HepG2 (cell line): ENCODE measurements at regions not wholly inside any gene's neighbourhood (a gene's known extent, or its start where the extent isn't known, plus 50 kb on each side); places are given as distances from the start of the nearest gene placed in this dataset.

Source experiments
- CEBPG ChIP-seq: IDR thresholded peaks from 2 replicates; pipeline ENCODE4 v1.6.1; 2016
- EEA1 ChIP-seq: sonication (generic); formaldehyde crosslinking; IDR thresholded peaks from 2 replicates; pipeline ENCODE4 v1.5.1; 2020; ENCODE audit warnings: mild to moderate bottlenecking, missing genetic modification reagents, borderline replicate concordance
- FOSL2 ChIP-seq: sonication (generic); formaldehyde crosslinking; IDR thresholded peaks from 2 replicates; pipeline ENCODE4 v1.4.0; 2020; ENCODE audit warnings: missing genetic modification reagents
- GTF2F1 ChIP-seq: fragments of 150-350 bp; IDR thresholded peaks from 2 replicates; pipeline ENCODE4 v1.6.1; 2014; ENCODE audit warnings: low read length
- HMG20A ChIP-seq: IDR thresholded peaks from 2 replicates; pipeline ENCODE4 v1.6.1; 2016; ENCODE audit warnings: borderline replicate concordance
- JUN ChIP-seq: sonication (generic); formaldehyde crosslinking; IDR thresholded peaks from 2 replicates; pipeline ENCODE4 v1.4.0; 2020; ENCODE audit warnings: mild to moderate bottlenecking, missing genetic modification reagents
- KAT8 ChIP-seq: IDR thresholded peaks from 2 replicates; pipeline ENCODE4 v1.6.1; 2016; ENCODE audit warnings: missing genetic modification reagents, missing compliant biosample characterization
- MATR3 ChIP-seq: sonication (generic); formaldehyde crosslinking; IDR thresholded peaks from 2 replicates; pipeline ENCODE4 v1.4.0; 2020; ENCODE audit warnings: missing genetic modification reagents
- MED1 ChIP-seq: sonication (generic); formaldehyde crosslinking; IDR thresholded peaks from 2 replicates; pipeline ENCODE4 v1.4.0; 2020; ENCODE audit warnings: missing genetic modification reagents
- MIXL1 ChIP-seq: IDR thresholded peaks from 2 replicates; pipeline ENCODE4 v1.6.1; 2016
- MXI1 ChIP-seq: IDR thresholded peaks from 3 replicates; pipeline ENCODE4 v1.6.1; 2012; ENCODE audit warnings: low read depth, low read length, inconsistent platforms, borderline replicate concordance
- NKX3-1 ChIP-seq: sonication (generic); formaldehyde crosslinking; IDR thresholded peaks from 2 replicates; pipeline ENCODE4 v1.5.0; 2020; ENCODE audit warnings: missing genetic modification reagents
- NONO ChIP-seq, 2 experiments: fragments of 450-650 bp in 1 of 2; sonication (generic) in 1 of 2; formaldehyde crosslinking in 1 of 2; IDR thresholded peaks in 1 of 2; conservative IDR thresholded peaks in 1 of 2; 2 replicates each; pipeline versions ENCODE4 v1.6.1 to v1.8.0; 2017 to 2022; ENCODE audit warnings: mild to moderate bottlenecking in 1 of 2, missing genetic modification reagents in 1 of 2, moderate library complexity in 1 of 2
- PHF5A ChIP-seq: IDR thresholded peaks from one replicate; pipeline ENCODE4 v1.6.1; 2018; ENCODE audit warnings: low read depth, missing genetic modification reagents; ENCODE audit not compliant: unreplicated experiment
- PITX1 ChIP-seq: sonication (generic); formaldehyde crosslinking; IDR thresholded peaks from 2 replicates; pipeline ENCODE4 v1.5.1; 2020; ENCODE audit warnings: mild to moderate bottlenecking, missing genetic modification reagents
- RAD21 ChIP-seq: fragments of 450-650 bp; formaldehyde crosslinking; IDR thresholded peaks from 2 replicates; pipeline ENCODE4 v1.5.0; 2020; ENCODE audit warnings: mild to moderate bottlenecking
- SIN3B ChIP-seq: fragments of 150-350 bp; IDR thresholded peaks from 2 replicates; pipeline ENCODE4 v1.6.1; 2014; ENCODE audit warnings: low read length
- SIX1 ChIP-seq: sonication (generic); formaldehyde crosslinking; IDR thresholded peaks from 2 replicates; pipeline ENCODE4 v1.4.0; 2020; ENCODE audit warnings: missing genetic modification reagents, borderline replicate concordance
- ZNF20 ChIP-seq: sonication (generic); formaldehyde crosslinking; IDR thresholded peaks from 2 replicates; pipeline ENCODE4 v1.4.0; 2020; ENCODE audit warnings: mild to moderate bottlenecking, moderate library complexity, missing genetic modification reagents
- ZNF644 ChIP-seq: IDR thresholded peaks from 2 replicates; pipeline ENCODE4 v1.6.1; 2016; ENCODE audit warnings: low read depth
- ZNF7 ChIP-seq: IDR thresholded peaks from 2 replicates; pipeline ENCODE4 v1.6.1; 2016; ENCODE audit warnings: missing biosample characterization, missing genetic modification reagents
- ZNF720 ChIP-seq: sonication (generic); formaldehyde crosslinking; IDR thresholded peaks from 2 replicates; pipeline ENCODE4 v1.4.0; 2020; ENCODE audit warnings: missing genetic modification reagents
- ZNF816 ChIP-seq: sonication (generic); formaldehyde crosslinking; IDR thresholded peaks from 2 replicates; pipeline ENCODE4 v1.8.0; 2022; ENCODE audit warnings: missing genetic modification reagents, mild to moderate bottlenecking, borderline replicate concordance
- TF ChIP-seq, protein P1 (sequence below): sonication (generic); formaldehyde crosslinking; IDR thresholded peaks from 2 replicates; pipeline ENCODE4 v1.5.0; 2020; ENCODE audit warnings: mild to moderate bottlenecking, missing genetic modification reagents, borderline replicate concordance
- TF ChIP-seq, protein P2 (sequence below): sonication (generic); IDR thresholded peaks from 2 replicates; pipeline ENCODE4 v1.6.1; 2016; ENCODE audit warnings: low read depth, borderline replicate concordance
- TF ChIP-seq, protein P3 (sequence below): sonication (generic); formaldehyde crosslinking; IDR thresholded peaks from 2 replicates; pipeline ENCODE4 v1.4.0; 2020; ENCODE audit warnings: mild to moderate bottlenecking, missing genetic modification reagents

DNA sequence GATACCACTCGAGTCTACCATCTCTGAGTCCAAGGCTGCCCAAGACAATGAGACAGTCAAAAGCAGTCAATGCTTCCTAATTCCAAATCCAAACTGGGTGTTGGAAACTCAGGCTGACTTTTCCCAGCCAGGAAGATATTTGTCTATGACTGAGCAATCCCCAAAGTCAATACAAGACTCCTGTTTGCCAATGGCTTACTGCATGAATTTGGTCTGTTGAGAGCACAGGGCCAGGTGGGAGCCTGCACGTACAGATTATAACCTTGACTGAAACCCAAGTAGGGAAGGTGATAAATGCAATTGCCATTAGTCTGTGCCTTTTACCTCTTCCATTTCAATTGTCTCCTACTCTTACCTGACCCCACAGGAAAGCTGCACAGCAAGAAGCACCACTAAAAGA lies 72.6 kb upstream of the PPARGC1A start (continued):
- TF ChIP-seq, protein P1, sequence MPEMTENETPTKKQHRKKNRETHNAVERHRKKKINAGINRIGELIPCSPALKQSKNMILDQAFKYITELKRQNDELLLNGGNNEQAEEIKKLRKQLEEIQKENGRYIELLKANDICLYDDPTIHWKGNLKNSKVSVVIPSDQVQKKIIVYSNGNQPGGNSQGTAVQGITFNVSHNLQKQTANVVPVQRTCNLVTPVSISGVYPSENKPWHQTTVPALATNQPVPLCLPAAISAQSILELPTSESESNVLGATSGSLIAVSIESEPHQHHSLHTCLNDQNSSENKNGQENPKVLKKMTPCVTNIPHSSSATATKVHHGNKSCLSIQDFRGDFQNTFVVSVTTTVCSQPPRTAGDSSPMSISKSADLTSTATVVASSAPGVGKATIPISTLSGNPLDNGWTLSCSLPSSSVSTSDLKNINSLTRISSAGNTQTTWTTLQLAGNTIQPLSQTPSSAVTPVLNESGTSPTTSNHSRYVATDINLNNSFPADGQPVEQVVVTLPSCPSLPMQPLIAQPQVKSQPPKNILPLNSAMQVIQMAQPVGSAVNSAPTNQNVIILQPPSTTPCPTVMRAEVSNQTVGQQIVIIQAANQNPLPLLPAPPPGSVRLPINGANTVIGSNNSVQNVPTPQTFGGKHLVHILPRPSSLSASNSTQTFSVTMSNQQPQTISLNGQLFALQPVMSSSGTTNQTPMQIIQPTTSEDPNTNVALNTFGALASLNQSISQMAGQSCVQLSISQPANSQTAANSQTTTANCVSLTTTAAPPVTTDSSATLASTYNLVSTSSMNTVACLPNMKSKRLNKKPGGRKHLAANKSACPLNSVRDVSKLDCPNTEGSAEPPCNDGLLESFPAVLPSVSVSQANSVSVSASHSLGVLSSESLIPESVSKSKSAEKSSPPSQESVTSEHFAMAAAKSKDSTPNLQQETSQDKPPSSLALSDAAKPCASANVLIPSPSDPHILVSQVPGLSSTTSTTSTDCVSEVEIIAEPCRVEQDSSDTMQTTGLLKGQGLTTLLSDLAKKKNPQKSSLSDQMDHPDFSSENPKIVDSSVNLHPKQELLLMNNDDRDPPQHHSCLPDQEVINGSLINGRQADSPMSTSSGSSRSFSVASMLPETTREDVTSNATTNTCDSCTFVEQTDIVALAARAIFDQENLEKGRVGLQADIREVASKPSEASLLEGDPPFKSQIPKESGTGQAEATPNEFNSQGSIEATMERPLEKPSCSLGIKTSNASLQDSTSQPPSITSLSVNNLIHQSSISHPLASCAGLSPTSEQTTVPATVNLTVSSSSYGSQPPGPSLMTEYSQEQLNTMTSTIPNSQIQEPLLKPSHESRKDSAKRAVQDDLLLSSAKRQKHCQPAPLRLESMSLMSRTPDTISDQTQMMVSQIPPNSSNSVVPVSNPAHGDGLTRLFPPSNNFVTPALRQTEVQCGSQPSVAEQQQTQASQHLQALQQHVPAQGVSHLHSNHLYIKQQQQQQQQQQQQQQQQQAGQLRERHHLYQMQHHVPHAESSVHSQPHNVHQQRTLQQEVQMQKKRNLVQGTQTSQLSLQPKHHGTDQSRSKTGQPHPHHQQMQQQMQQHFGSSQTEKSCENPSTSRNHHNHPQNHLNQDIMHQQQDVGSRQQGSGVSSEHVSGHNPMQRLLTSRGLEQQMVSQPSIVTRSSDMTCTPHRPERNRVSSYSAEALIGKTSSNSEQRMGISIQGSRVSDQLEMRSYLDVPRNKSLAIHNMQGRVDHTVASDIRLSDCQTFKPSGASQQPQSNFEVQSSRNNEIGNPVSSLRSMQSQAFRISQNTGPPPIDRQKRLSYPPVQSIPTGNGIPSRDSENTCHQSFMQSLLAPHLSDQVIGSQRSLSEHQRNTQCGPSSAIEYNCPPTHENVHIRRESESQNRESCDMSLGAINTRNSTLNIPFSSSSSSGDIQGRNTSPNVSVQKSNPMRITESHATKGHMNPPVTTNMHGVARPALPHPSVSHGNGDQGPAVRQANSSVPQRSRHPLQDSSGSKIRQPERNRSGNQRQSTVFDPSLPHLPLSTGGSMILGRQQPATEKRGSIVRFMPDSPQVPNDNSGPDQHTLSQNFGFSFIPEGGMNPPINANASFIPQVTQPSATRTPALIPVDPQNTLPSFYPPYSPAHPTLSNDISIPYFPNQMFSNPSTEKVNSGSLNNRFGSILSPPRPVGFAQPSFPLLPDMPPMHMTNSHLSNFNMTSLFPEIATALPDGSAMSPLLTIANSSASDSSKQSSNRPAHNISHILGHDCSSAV (CRISPR knock-in tag): no peak
- TF ChIP-seq ZNF644 (CRISPR knock-in tag) (peak; percentile 83), NONO (IDR thresholded peaks at IDR 0.05) (no peak), NONO (CRISPR knock-in tag; conservative IDR thresholded peaks at IDR 0.05) (peak; percentile 42; the same call in 1 of the 2 replicates), EEA1 (CRISPR knock-in tag) (no peak), CEBPG (CRISPR knock-in tag) (peak; percentile 59; the same call in 1 of the 2 replicates), KAT8 (CRISPR knock-in tag) (0 out of 2 replicates have a peak, but pooled peaks have one; percentile 29), FOSL2 (CRISPR knock-in tag) (peak; percentile 39; the same call in 1 of the 2 replicates), MATR3 (CRISPR knock-in tag) (no peak), MIXL1 (CRISPR knock-in tag) (0 out of 2 replicates have a peak, but pooled peaks have one; percentile 37), MED1 (CRISPR knock-in tag) (peak; percentile 29; the same call in 1 of the 2 replicates), SIX1 (CRISPR knock-in tag) (peak; percentile 71; the same call in 1 of the 2 replicates), NKX3-1 (CRISPR knock-in tag) (no peak), GTF2F1 (no peak), MXI1 (no peak), PITX1 (CRISPR knock-in tag) (peak; percentile 96), RAD21 (CRISPR knock-in tag) (no peak), HMG20A (CRISPR knock-in tag) (peak; percentile 34; the same call in 1 of the 2 replicates), SIN3B (no peak), JUN (CRISPR knock-in tag) (no peak), ZNF720 (no peak), ZNF20 (CRISPR knock-in tag) (no peak), ZNF7 (CRISPR knock-in tag) (no peak), ZNF816 (CRISPR knock-in tag) (no peak), PHF5A (CRISPR knock-in tag) (no peak)
- TF ChIP-seq, protein P2, sequence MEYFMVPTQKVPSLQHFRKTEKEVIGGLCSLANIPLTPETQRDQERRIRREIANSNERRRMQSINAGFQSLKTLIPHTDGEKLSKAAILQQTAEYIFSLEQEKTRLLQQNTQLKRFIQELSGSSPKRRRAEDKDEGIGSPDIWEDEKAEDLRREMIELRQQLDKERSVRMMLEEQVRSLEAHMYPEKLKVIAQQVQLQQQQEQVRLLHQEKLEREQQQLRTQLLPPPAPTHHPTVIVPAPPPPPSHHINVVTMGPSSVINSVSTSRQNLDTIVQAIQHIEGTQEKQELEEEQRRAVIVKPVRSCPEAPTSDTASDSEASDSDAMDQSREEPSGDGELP: no peak
- TF ChIP-seq, protein P3, sequence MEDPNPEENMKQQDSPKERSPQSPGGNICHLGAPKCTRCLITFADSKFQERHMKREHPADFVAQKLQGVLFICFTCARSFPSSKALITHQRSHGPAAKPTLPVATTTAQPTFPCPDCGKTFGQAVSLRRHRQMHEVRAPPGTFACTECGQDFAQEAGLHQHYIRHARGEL: no peak
